B cell (primary cell): ENCODE measurements at regions not wholly inside any gene's neighbourhood (a gene's known extent, or its start where the extent isn't known, plus 50 kb on each side); places are given as distances from the start of the nearest gene placed in this dataset.

ENCODE experiments used
- CTCF ChIP-seq: fragments of 200-600 bp; IDR thresholded peaks from one replicate; pipeline ENCODE4 v1.8.0; 2022; ENCODE audit warnings: antibody characterized with exemption, mild to moderate bottlenecking
- EZH2 ChIP-seq: IDR thresholded peaks from 2 replicates; pipeline ENCODE4 v1.6.1; 2012; ENCODE audit warnings: borderline replicate concordance, low read depth, mild to moderate bottlenecking, moderate library complexity, low read length; ENCODE audit not compliant: insufficient read depth, poor library complexity, severe bottlenecking

GRCh38 chr3:110969229-110970211 is 102.1 kb upstream of the NECTIN3 start:
- TF ChIP-seq CTCF: no peak
- no peak for TF ChIP-seq EZH2
